Thoracic aorta (tissue), 2 donors: ENCODE measurements at regions not wholly inside any gene's neighbourhood (a gene's known extent, or its start where the extent isn't known, plus 50 kb on each side); places are given as distances from the start of the nearest gene placed in this dataset.

Experiments used
- ATAC-seq: fragments of 150-250 bp; one replicate; pipeline ENCODE4 v1.8.0; 2017; ENCODE audit warnings: low read depth; ENCODE audit not compliant: insufficient number of reproducible peaks, low FRiP score
- DNase-seq: peaks from one replicate; pipeline ENCODE4 v3.0.0-alpha.2; 2020; ENCODE audit warnings: low spot score
- H3K27ac ChIP-seq, 2 donors: fragments of 200-600 bp; sonication (generic); 1 replicate in 1 of 2; 2 replicates in 1 of 2; pipeline ENCODE4 v1.5.1; 2016; ENCODE audit warnings: mild to moderate bottlenecking in 2 of 2, moderate library complexity in 2 of 2
- H3K27me3 ChIP-seq: fragments of 200-600 bp; sonication (generic); replicated peaks from 2 replicates; pipeline ENCODE4 v1.6.0; 2016; ENCODE audit warnings: mild to moderate bottlenecking; ENCODE audit not compliant: insufficient read depth
- H3K36me3 ChIP-seq: fragments of 200-600 bp; sonication (generic); one replicate; pipeline ENCODE4 v1.5.1; 2016
- H3K4me1 ChIP-seq, 2 donors: fragments of 200-600 bp; sonication (generic); 1 replicate in 1 of 2; 2 replicates in 1 of 2; pipeline versions ENCODE4 v1.5.1 to v1.6.0; 2016; ENCODE audit warnings: low read depth in 2 of 2, mild to moderate bottlenecking in 1 of 2; ENCODE audit not compliant: control insufficient read depth in 1 of 2
- H3K4me3 ChIP-seq: fragments of 200-600 bp; sonication (generic); 2 replicates; pipeline ENCODE4 v1.5.1; 2016; ENCODE audit warnings: mild to moderate bottlenecking
- H3K9me3 ChIP-seq: fragments of 200-600 bp; sonication (generic); 2 replicates; pipeline ENCODE4 v1.5.1; 2016
- CTCF ChIP-seq: fragments of 200-600 bp; sonication (generic); IDR thresholded peaks from one replicate; pipeline ENCODE4 v1.5.1; 2019; ENCODE audit warnings: antibody characterized with exemption

- ATAC-seq, result no peak
- no peak for TF ChIP-seq CTCF
- no peak overlapping the region for H3K27ac ChIP-seq
- DNase-seq, result no peak
- H3K36me3 ChIP-seq, result no peaks in the 10 kb centered on the region
- H3K4me3 ChIP-seq, result no peak overlapping the region
- no peaks in the 10 kb centered on the region for H3K9me3 ChIP-seq
- H3K4me1 ChIP-seq, result peaks cover 11 to 17% of the 10 kb centered on the region in 2 donors
- H3K27me3 ChIP-seq, result no peaks in the 10 kb centered on the region
Measured at GRCh38 chr3:101172516-101172915, 147.9 kb downstream of the IMPG2 start.

GRCh38 chr3:101171681-101172191, 148.6 kb downstream of the IMPG2 start:
- Histone ChIP-seq H3K27me3 (no peaks in the 10 kb centered on the region), H3K4me1 (peaks cover 11 to 17% of the 10 kb centered on the region in 2 donors), H3K36me3 (no peaks in the 10 kb centered on the region), H3K9me3 (no peaks in the 10 kb centered on the region), H3K4me3 (no peak overlapping the region), H3K27ac (no peak overlapping the region)
- ATAC-seq, result no peak
- DNase-seq, result no peak
- TF ChIP-seq CTCF, result no peak

- Histone ChIP-seq H3K9me3 (no peaks in the 10 kb centered on the region), H3K27ac (peak overlapping the region in 1 of 2 donors; percentile 34), H3K27me3 (no peaks in the 10 kb centered on the region), H3K36me3 (no peaks in the 10 kb centered on the region), H3K4me3 (no peak overlapping the region), H3K4me1 (peaks cover 11 to 17% of the 10 kb centered on the region in 2 donors)
- DNase-seq, result no peak
- no peak for TF ChIP-seq CTCF
- no peak for ATAC-seq
Measured at GRCh38 chr3:101170806-101171558, 149.4 kb downstream of the IMPG2 start.

- TF ChIP-seq CTCF, result no peak
- no peak for DNase-seq
- Histone ChIP-seq H3K9me3 (no peaks in the 10 kb centered on the region), H3K27ac (peak overlapping the region; percentile 15 to 34), H3K4me1 (peaks cover 11 to 17% of the 10 kb centered on the region in 2 donors), H3K4me3 (no peak overlapping the region), H3K36me3 (no peaks in the 10 kb centered on the region), H3K27me3 (no peaks in the 10 kb centered on the region)
- ATAC-seq, result no peak
Measured at GRCh38 chr3:101170062-101170771, 150.2 kb downstream of the IMPG2 start.

- Histone ChIP-seq H3K36me3 (no peaks in the 10 kb centered on the region), H3K27me3 (no peaks in the 10 kb centered on the region), H3K9me3 (no peaks in the 10 kb centered on the region), H3K27ac (no peak overlapping the region), H3K4me3 (no peak overlapping the region), H3K4me1 (peaks cover 11 to 17% of the 10 kb centered on the region in 2 donors)
- ATAC-seq (no peak), DNase-seq (no peak)
- no peak for TF ChIP-seq CTCF
Measured at GRCh38 chr3:101169516-101169915, 150.9 kb downstream of the IMPG2 start.
